Loucy (cell line): ENCODE measurements at regions not wholly inside any gene's neighbourhood (a gene's known extent, or its start where the extent isn't known, plus 50 kb on each side); places are given as distances from the start of the nearest gene placed in this dataset.

Experiments used
- EZH2phosphoT487 ChIP-seq: fragments of 200-600 bp; IDR thresholded peaks from 2 replicates; pipeline ENCODE4 v1.6.1; 2018; ENCODE audit warnings: antibody characterized with exemption, mild to moderate bottlenecking, moderate library complexity, borderline replicate concordance
- TF ChIP-seq, protein P1 (sequence below): fragments of 200-600 bp; sonication (generic); conservative IDR thresholded peaks from 2 replicates; pipeline ENCODE4 v1.5.1; 2014; ENCODE audit warnings: mild to moderate bottlenecking, antibody characterized with exemption, low read length

DNA sequence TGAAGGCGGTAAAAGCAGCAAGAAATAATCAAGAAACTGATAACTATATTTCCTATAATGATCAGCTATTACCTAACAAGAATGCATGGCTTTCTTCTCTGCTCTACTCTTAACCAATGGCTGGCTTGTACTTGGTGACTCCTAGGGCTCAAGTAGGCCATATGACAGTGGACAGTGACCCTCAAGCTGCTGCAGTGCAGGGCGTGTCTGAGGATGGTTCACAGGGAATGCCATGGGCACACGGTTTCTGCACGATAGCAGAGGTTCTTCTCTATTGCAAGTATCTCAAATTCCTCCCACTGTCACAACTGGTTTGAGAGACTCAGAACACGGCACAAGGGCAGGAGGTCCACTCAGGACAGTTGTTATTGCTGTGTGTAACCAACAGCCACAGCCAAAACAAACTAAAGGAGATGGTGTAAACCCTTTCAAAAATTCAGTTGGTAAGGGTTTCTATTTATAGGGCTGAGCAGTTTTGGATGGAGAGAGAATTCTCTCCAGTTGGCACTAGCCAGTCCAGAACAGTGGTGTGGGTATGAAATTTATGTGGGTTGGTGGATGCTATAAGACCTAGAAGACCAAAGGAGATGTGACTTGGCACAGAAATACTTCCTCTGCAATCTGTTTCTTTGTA lies 103.2 kb upstream of the ST8SIA2 start:
- TF ChIP-seq, protein P1, sequence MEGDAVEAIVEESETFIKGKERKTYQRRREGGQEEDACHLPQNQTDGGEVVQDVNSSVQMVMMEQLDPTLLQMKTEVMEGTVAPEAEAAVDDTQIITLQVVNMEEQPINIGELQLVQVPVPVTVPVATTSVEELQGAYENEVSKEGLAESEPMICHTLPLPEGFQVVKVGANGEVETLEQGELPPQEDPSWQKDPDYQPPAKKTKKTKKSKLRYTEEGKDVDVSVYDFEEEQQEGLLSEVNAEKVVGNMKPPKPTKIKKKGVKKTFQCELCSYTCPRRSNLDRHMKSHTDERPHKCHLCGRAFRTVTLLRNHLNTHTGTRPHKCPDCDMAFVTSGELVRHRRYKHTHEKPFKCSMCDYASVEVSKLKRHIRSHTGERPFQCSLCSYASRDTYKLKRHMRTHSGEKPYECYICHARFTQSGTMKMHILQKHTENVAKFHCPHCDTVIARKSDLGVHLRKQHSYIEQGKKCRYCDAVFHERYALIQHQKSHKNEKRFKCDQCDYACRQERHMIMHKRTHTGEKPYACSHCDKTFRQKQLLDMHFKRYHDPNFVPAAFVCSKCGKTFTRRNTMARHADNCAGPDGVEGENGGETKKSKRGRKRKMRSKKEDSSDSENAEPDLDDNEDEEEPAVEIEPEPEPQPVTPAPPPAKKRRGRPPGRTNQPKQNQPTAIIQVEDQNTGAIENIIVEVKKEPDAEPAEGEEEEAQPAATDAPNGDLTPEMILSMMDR, result no peak
- TF ChIP-seq EZH2phosphoT487, result no peak
